ENCODE measurements at regions not wholly inside any gene's neighbourhood (a gene's known extent, or its start where the extent isn't known, plus 50 kb on each side); places are given as distances from the start of the nearest gene placed in this dataset.

GRCh38 chr4:38195911-38196310, 235.7 kb downstream of the PTTG2 start:
- no peak for TF ChIP-seq CTCF (IDR thresholded peaks at IDR 0.05 in 2 of 3, conservative IDR thresholded peaks at IDR 0.05 in 1 of 3; ENCODE audit: borderline replicate concordance in 1 of 3, insufficient read depth in 1 of 3, low read depth in 2 of 3, low read length in 2 of 3)
- TF ChIP-seq ZNF274 (IDR thresholded peaks at IDR 0.05; ENCODE audit: low read depth, low read length) = no peak
- no peak for TF ChIP-seq EZH2 (IDR thresholded peaks at IDR 0.05)
- TF ChIP-seq RAD21 (IDR thresholded peaks at IDR 0.05; ENCODE audit: low read depth) = no peak
